ENCODE measurements at regions not wholly inside any gene's neighbourhood (a gene's known extent, or its start where the extent isn't known, plus 50 kb on each side); places are given as distances from the start of the nearest gene placed in this dataset.

GRCh38 chr13:64455124-64455523 is 2775.0 kb downstream of the PCDH9 start:
- Mint-ChIP-seq H3K27me3 (ENCODE audit: low read depth) (no peaks in the 10 kb centered on the region), H3K36me3 (no peaks in the 10 kb centered on the region), H3K4me3 (no peak overlapping the region), H3K9me3 (no peaks in the 10 kb centered on the region; the same call in 1 of the 2 replicates), H3K27ac (no peak overlapping the region), H3K4me1 (peaks cover 10% of the 10 kb centered on the region)
- POLR2A ChIA-PET, result no interaction called here
- TF ChIP-seq NR1H2 (CRISPR knock-in tag; IDR thresholded peaks at IDR 0.05), result no peak
- no peak for TF ChIP-seq IRF1 (CRISPR knock-in tag; IDR thresholded peaks at IDR 0.05)
- no peak for DNase-seq (ENCODE audit: low spot score)
- CTCF ChIA-PET, result no interaction called here
- no peak for ATAC-seq

- ATAC-seq (peak; percentile 67), DNase-seq (ENCODE audit: low spot score) (no peak)
- Mint-ChIP-seq H3K9me3 (no peaks in the 10 kb centered on the region), H3K36me3 (no peaks in the 10 kb centered on the region), H3K27ac (no peak overlapping the region), H3K4me1 (peaks cover 10% of the 10 kb centered on the region), H3K4me3 (no peak overlapping the region), H3K27me3 (ENCODE audit: low read depth) (no peaks in the 10 kb centered on the region)
- TF ChIP-seq OVOL2 (CRISPR knock-in tag; IDR thresholded peaks at IDR 0.05; ENCODE audit: borderline replicate concordance) (no peak), USF1 (CRISPR knock-in tag; IDR thresholded peaks at IDR 0.05) (no peak), EMX1 (CRISPR knock-in tag; IDR thresholded peaks at IDR 0.05) (no peak), MYBL2 (CRISPR knock-in tag; IDR thresholded peaks at IDR 0.05) (no peak)
- ChIA-PET POLR2A (no interaction called here), CTCF (no interaction called here)
Observed at GRCh38 chr13:64453831-64454230, 2776.3 kb downstream of the PCDH9 start.

GRCh38 chr13:64446372-64446771 is 2783.8 kb downstream of the PCDH9 start:
- CTCF ChIA-PET, result interaction anchor here (1.0 kb wide), 1 partner anchor 410 kb away, joined by 3 read pairs; no protein-coding TSS in a partner anchor

GRCh38 chr13:64441740-64442139 is 2788.4 kb downstream of the PCDH9 start:
- ChIA-PET CTCF (no interaction called here), POLR2A (no interaction called here)
- no peak overlapping the region for H3K4me3 Mint-ChIP-seq
- peaks cover 25% of the 10 kb centered on the region for H3K4me1 Mint-ChIP-seq
- no peak overlapping the region for H3K27ac Mint-ChIP-seq
- no peaks in the 10 kb centered on the region for H3K27me3 Mint-ChIP-seq (ENCODE audit: low read depth)
- TF ChIP-seq MXD4 (CRISPR knock-in tag; IDR thresholded peaks at IDR 0.05; ENCODE audit: borderline replicate concordance), result no peak
- no peaks in the 10 kb centered on the region for H3K36me3 Mint-ChIP-seq
- H3K9me3 Mint-ChIP-seq, result no peaks in the 10 kb centered on the region
- DNase-seq (ENCODE audit: low spot score) (no peak), ATAC-seq (no peak)

More at GRCh38 chr13:64446372-64446771, 2783.8 kb downstream of the PCDH9 start:
- no peaks in the 10 kb centered on the region for H3K36me3 Mint-ChIP-seq
- ATAC-seq (peak; percentile 60), DNase-seq (ENCODE audit: low spot score) (no peak)
- TF ChIP-seq CTCF (IDR thresholded peaks at IDR 0.05) (0 out of 2 replicates have a peak, but pooled peaks have one; percentile 15), ZNF121 (CRISPR knock-in tag; IDR thresholded peaks at IDR 0.05) (no peak), ZNF671 (CRISPR knock-in tag; IDR thresholded peaks at IDR 0.05) (no peak)
- no peak overlapping the region for H3K27ac Mint-ChIP-seq
- no peak overlapping the region for H3K4me3 Mint-ChIP-seq
- H3K4me1 Mint-ChIP-seq, result peaks cover 3% of the 10 kb centered on the region; the same call in 1 of the 2 replicates
- H3K9me3 Mint-ChIP-seq, result no peaks in the 10 kb centered on the region
- no peaks in the 10 kb centered on the region for H3K27me3 Mint-ChIP-seq (ENCODE audit: low read depth)
- POLR2A ChIA-PET, result no interaction called here

GRCh38 chr13:64438084-64438483 is 2792.1 kb downstream of the PCDH9 start:
- no peak for DNase-seq (ENCODE audit: low spot score)
- H3K27ac Mint-ChIP-seq, result no peak overlapping the region
- H3K4me1 Mint-ChIP-seq, result peaks cover 25% of the 10 kb centered on the region
- H3K27me3 Mint-ChIP-seq (ENCODE audit: low read depth), result no peaks in the 10 kb centered on the region
- H3K4me3 Mint-ChIP-seq, result no peak overlapping the region
- POLR2A ChIA-PET, result no interaction called here
- TF ChIP-seq ZNF138 (CRISPR knock-in tag; conservative IDR thresholded peaks at IDR 0.05), result no peak
- TF ChIP-seq RORB (CRISPR knock-in tag; IDR thresholded peaks at IDR 0.05), result no peak
- TF ChIP-seq CBFB (CRISPR knock-in tag; IDR thresholded peaks at IDR 0.05; ENCODE audit: low read depth), result no peak
- no peak for TF ChIP-seq PRDM15 (CRISPR knock-in tag; IDR thresholded peaks at IDR 0.05)
- no peak for TF ChIP-seq ESRRA (CRISPR knock-in tag; IDR thresholded peaks at IDR 0.05; ENCODE audit: borderline replicate concordance)
- TF ChIP-seq MLX (CRISPR knock-in tag; IDR thresholded peaks at IDR 0.05), result no peak
- TF ChIP-seq E2F5 (CRISPR knock-in tag; IDR thresholded peaks at IDR 0.05), result no peak
- peak; percentile 46; the same call in 1 of the 2 replicates for ATAC-seq
- no peaks in the 10 kb centered on the region for H3K36me3 Mint-ChIP-seq
- CTCF ChIA-PET, result no interaction called here
- peaks cover 3% of the 10 kb centered on the region; the same call in 1 of the 2 replicates for H3K9me3 Mint-ChIP-seq
